Spleen (tissue), 11 donors: ENCODE measurements at regions not wholly inside any gene's neighbourhood (a gene's known extent, or its start where the extent isn't known, plus 50 kb on each side); places are given as distances from the start of the nearest gene placed in this dataset.
A peak's percentile ranks its signal among the peaks of the same experiment; 100 is the strongest.

Source experiments
- DNase-seq: peaks from one replicate; pipeline ENCODE4 v3.0.0-alpha.2; 2020
- H3K27ac ChIP-seq, 8 donors: fragments of 200-600 bp; sonication (generic) in 7 of 8; 1 replicate in 4 of 8; 2 replicates in 4 of 8; pipeline versions ENCODE4 v1.5.0 to v1.8.0; 2016 to 2021; ENCODE audit warnings: inconsistent platforms in 4 of 8, mild to moderate bottlenecking in 4 of 8, moderate library complexity in 1 of 8
- H3K27me3 ChIP-seq, 7 donors: fragments of 200-600 bp; sonication (generic) in 6 of 7; replicated peaks in 1 of 7; 1 replicate in 4 of 7; 2 replicates in 3 of 7; pipeline versions ENCODE4 v1.5.0 to v1.8.0; 2016 to 2021; ENCODE audit warnings: inconsistent platforms in 3 of 7, mild to moderate bottlenecking in 1 of 7
- H3K36me3 ChIP-seq, 6 donors: fragments of 200-600 bp; sonication (generic) in 5 of 6; 1 replicate in 4 of 6; 2 replicates in 2 of 6; pipeline versions ENCODE4 v1.5.0 to v1.8.0; 2016 to 2021; ENCODE audit warnings: inconsistent platforms in 2 of 6
- H3K4me1 ChIP-seq, 6 donors: fragments of 200-600 bp; sonication (generic) in 5 of 6; 1 replicate in 3 of 6; 2 replicates in 3 of 6; pipeline versions ENCODE4 v1.5.0 to v1.8.0; 2016 to 2021; ENCODE audit warnings: inconsistent platforms in 3 of 6
- H3K4me3 ChIP-seq, 8 donors: fragments of 200-600 bp; sonication (generic) in 7 of 8; 1 replicate in 4 of 8; 2 replicates in 4 of 8; pipeline versions ENCODE4 v1.5.0 to v1.8.0; 2016 to 2021; ENCODE audit warnings: inconsistent platforms in 4 of 8, mild to moderate bottlenecking in 4 of 8, moderate library complexity in 2 of 8
- H3K9me3 ChIP-seq, 8 donors: fragments of 200-600 bp; sonication (generic) in 7 of 8; 1 replicate in 4 of 8; 2 replicates in 4 of 8; pipeline versions ENCODE4 v1.5.0 to v1.8.0; 2016 to 2021; ENCODE audit warnings: inconsistent platforms in 4 of 8
- CTCF ChIP-seq, 11 experiments: fragments of 200-600 bp in 7 of 11; fragments of 450-650 bp in 4 of 11; sonication (generic) in 4 of 11; IDR thresholded peaks in 8 of 11; conservative IDR thresholded peaks in 3 of 11; 1 replicate in 7 of 11; 2 replicates in 4 of 11; pipeline versions ENCODE4 v1.4.0 to v1.8.0; 2016 to 2021; ENCODE audit warnings: antibody characterized with exemption in 11 of 11, inconsistent platforms in 4 of 11, mild to moderate bottlenecking in 1 of 11
- POLR2A ChIP-seq, 3 donors: fragments of 450-650 bp; IDR thresholded peaks; one replicate each; pipeline ENCODE4 v1.5.1; 2017; ENCODE audit warnings: antibody characterized with exemption in 3 of 3, mild to moderate bottlenecking in 1 of 3
- POLR2AphosphoS5 ChIP-seq, 3 donors: sonication (generic); formaldehyde crosslinking; IDR thresholded peaks; one replicate each; pipeline ENCODE4 v1.5.1; 2017; ENCODE audit warnings: antibody characterized with exemption in 3 of 3
- WGBS, 5 donors: extraction: QIAGEN DNeasy Blood & Tissue Kit in 3 of 5; methylation state at CpG; one replicate each; pipeline versions ENCODE4 v1.1.5 to v1.1.7; 2013 to 2018; 5-methylcytosine and 5-hydroxymethylcytosine counted together
- intact Hi-C: fragments of 100-400 bp; cut with DNase I; formaldehyde crosslinking; loops from one replicate; pipeline ENCODE4 v1.15.0; 2023; ENCODE audit warnings: low total_unique reads
- donor health status: healthy with polysubstance abuse.
- donor health status: DM: no; HTN: no; CAD: no; lungs with moderate emphysema.
- donor health status: DM: no; HTN: no; CAD: no.
- donor health status: Bipolar disorder and iron deficiency.
- donor health status: healthy.
- donor health status: DM: no; HTN: no; CAD: no.
- donor health status: DM: yes; HTN: yes; CAD: no.

- Histone ChIP-seq H3K9me3 (peaks cover 0 to 19% (median 4%) of the 10 kb centered on the region in 8 donors), H3K4me1 (no peaks in the 10 kb centered on the region), H3K36me3 (no peaks in the 10 kb centered on the region), H3K27me3 (no peaks in the 10 kb centered on the region), H3K4me3 (no peak overlapping the region), H3K27ac (no peak overlapping the region)
- no peak for DNase-seq
- TF ChIP-seq CTCF (IDR thresholded peaks at IDR 0.05 in 8 of 11, conservative IDR thresholded peaks at IDR 0.05 in 3 of 11) (no peak), POLR2AphosphoS5 (IDR thresholded peaks at IDR 0.05) (no peak), POLR2A (IDR thresholded peaks at IDR 0.05) (no peak)
- intact Hi-C loops: no loop called here
- 59 to 82% (median 62%) methylated on average over 5 of the region's 5 CpGs for WGBS, 5 donors
These were observed 762.6 kb downstream of the MRPL39 start for GRCh38 chr21:24844671-24845070.

- H3K4me3 ChIP-seq: no peak overlapping the region
- no peak for TF ChIP-seq POLR2A (IDR thresholded peaks at IDR 0.05)
- no peak for TF ChIP-seq CTCF (IDR thresholded peaks at IDR 0.05 in 8 of 11, conservative IDR thresholded peaks at IDR 0.05 in 3 of 11)
- TF ChIP-seq POLR2AphosphoS5 (IDR thresholded peaks at IDR 0.05): no peak
- no peak overlapping the region for H3K27ac ChIP-seq
- peaks cover 0 to 23% (median 4%) of the 10 kb centered on the region in 8 donors for H3K9me3 ChIP-seq
- no peaks in the 10 kb centered on the region for H3K27me3 ChIP-seq
- WGBS, 5 donors: 90 to 91% (median 90%) methylated on average over 28 to 30 of the region's 30 CpGs
- H3K4me1 ChIP-seq: no peaks in the 10 kb centered on the region
- H3K36me3 ChIP-seq: no peaks in the 10 kb centered on the region
- intact Hi-C loops: no loop called here
- DNase-seq: peak; percentile 65
These were observed 767.0 kb downstream of the MRPL39 start for GRCh38 chr21:24840287-24840686.

GRCh38 chr21:24832961-24833360, 774.3 kb downstream of the MRPL39 start:
- H3K36me3 ChIP-seq: no peaks in the 10 kb centered on the region
- WGBS, 5 donors: 63 to 78% (median 72%) methylated on average over 1 of the region's 1 CpG
- no peak overlapping the region for H3K4me3 ChIP-seq
- H3K4me1 ChIP-seq: no peaks in the 10 kb centered on the region
- H3K9me3 ChIP-seq: no peaks in the 10 kb centered on the region
- no peak for DNase-seq
- H3K27me3 ChIP-seq: no peaks in the 10 kb centered on the region
- H3K27ac ChIP-seq: no peak overlapping the region
- TF ChIP-seq POLR2AphosphoS5 (IDR thresholded peaks at IDR 0.05): no peak
- no peak for TF ChIP-seq CTCF (IDR thresholded peaks at IDR 0.05 in 8 of 11, conservative IDR thresholded peaks at IDR 0.05 in 3 of 11)
- TF ChIP-seq POLR2A (IDR thresholded peaks at IDR 0.05): no peak
- intact Hi-C loops: no loop called here

GRCh38 chr21:24829397-24829796, 777.9 kb downstream of the MRPL39 start:
- no peak overlapping the region for H3K27ac ChIP-seq
- no peaks in the 10 kb centered on the region for H3K27me3 ChIP-seq
- intact Hi-C loops: no loop called here
- no peak overlapping the region for H3K4me3 ChIP-seq
- no peaks in the 10 kb centered on the region for H3K36me3 ChIP-seq
- H3K4me1 ChIP-seq: peaks cover 0 to 5% (median 0%) of the 10 kb centered on the region in 6 donors
- WGBS, 5 donors: 36 to 68% (median 52%) methylated on average over 1 of the region's 1 CpG
- no peak for DNase-seq
- TF ChIP-seq POLR2AphosphoS5 (IDR thresholded peaks at IDR 0.05) (no peak), CTCF (IDR thresholded peaks at IDR 0.05 in 8 of 11, conservative IDR thresholded peaks at IDR 0.05 in 3 of 11) (no peak), POLR2A (IDR thresholded peaks at IDR 0.05) (no peak)
- no peaks in the 10 kb centered on the region for H3K9me3 ChIP-seq
